Adrenal gland (tissue), 5 donors: ENCODE measurements at regions not wholly inside any gene's neighbourhood (a gene's known extent, or its start where the extent isn't known, plus 50 kb on each side); places are given as distances from the start of the nearest gene placed in this dataset.

Experiments used
- CTCF ChIP-seq, 6 experiments: fragments of 450-650 bp in 4 of 6; fragments of 200-600 bp in 2 of 6; sonication (generic) in 1 of 6; IDR thresholded peaks; 1 replicate in 5 of 6; 2 replicates in 1 of 6; pipeline versions ENCODE4 v1.5.1 to v1.8.0; 2016 to 2021; ENCODE audit warnings: antibody characterized with exemption in 6 of 6, mild to moderate bottlenecking in 2 of 6, moderate library complexity in 1 of 6
- POLR2A ChIP-seq, 2 donors: fragments of 450-650 bp; IDR thresholded peaks; one replicate each; pipeline ENCODE4 v1.6.1; 2017; ENCODE audit warnings: antibody characterized with exemption in 2 of 2, mild to moderate bottlenecking in 2 of 2, moderate library complexity in 1 of 2
- donor health status: DM: no; HTN: no; CAD: no.

DNA sequence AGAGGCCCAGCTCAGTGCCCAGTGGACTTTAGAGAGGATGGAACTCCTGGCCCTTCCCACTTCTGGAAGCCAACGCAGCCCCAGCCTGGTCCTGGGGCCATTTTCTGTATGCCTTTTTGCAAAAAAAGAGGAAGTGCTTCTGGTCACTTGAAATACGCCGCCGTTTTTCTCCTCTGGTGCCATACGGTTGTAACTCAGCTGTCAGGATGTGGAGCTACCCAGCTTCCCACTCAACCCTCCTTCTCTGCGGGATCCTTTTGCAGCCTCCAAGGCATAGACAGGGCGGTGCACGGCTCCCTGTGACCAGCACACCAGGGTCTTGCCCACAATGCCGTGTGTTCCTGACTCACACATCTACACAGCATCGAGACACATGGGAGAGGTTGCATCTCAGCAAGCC lies 369.6 kb downstream of the TCERG1L start:
- TF ChIP-seq CTCF (IDR thresholded peaks at IDR 0.05) (no peak), POLR2A (IDR thresholded peaks at IDR 0.05) (no peak)
